A549 (cell line): ENCODE measurements at regions not wholly inside any gene's neighbourhood (a gene's known extent, or its start where the extent isn't known, plus 50 kb on each side); places are given as distances from the start of the nearest gene placed in this dataset.

Experiments used
- ATAC-seq, 2 experiments: fragments of 200-7000 bp in 1 of 2; fragments of >200 bp in 1 of 2; cut with Nextera tagmentation in 1 of 2; cut with Tn5 transposase in 1 of 2; 3 replicates each; pipeline versions ENCODE4 v1.8.0 to v1.9.1; 2018 to 2020; ENCODE audit warnings: mild to moderate bottlenecking in 1 of 2, moderate library complexity in 1 of 2
- CTCF ChIA-PET: fragments of 300-600 bp; sonication (Branson Sonifier 250); formaldehyde crosslinking; extraction: SDS; loops from one replicate; lab custom pipeline; 2021; ENCODE audit warnings: antibody characterized with exemption, inconsistent platforms; lab: Yijun Ruan, JAX
- POLR2A ChIA-PET: fragments of 350-600 bp; formaldehyde crosslinking; extraction: SDS; loops from one replicate; lab custom pipeline; 2021; ENCODE audit warnings: antibody characterized with exemption, inconsistent platforms; lab: Yijun Ruan, JAX
- DNase-seq, 2 experiments: peaks; one replicate each; pipeline versions ENCODE4 v3.0.0 to v3.0.0-alpha.2; 2011 to 2016; ENCODE audit warnings: low read depth in 1 of 2, low spot score in 1 of 2
- FAIRE-seq: peaks from 2 replicates; lab custom pipeline; 2011; peaks lifted over from hg19 to GRCh38; lab: Jason Lieb, UNC
- H3K27ac ChIP-seq, 2 experiments: fragments of >200 bp; sonication (Bioruptor Twin); formaldehyde crosslinking; 3 replicates each; pipeline ENCODE4 v1.5.1; 2016 to 2017
- H3K4me1 ChIP-seq: fragments of >200 bp; sonication (Bioruptor Twin); formaldehyde crosslinking; 3 replicates; pipeline ENCODE4 v1.6.1; 2016
- H3K4me2 ChIP-seq: fragments of >200 bp; sonication (Bioruptor Twin); formaldehyde crosslinking; 3 replicates; pipeline ENCODE4 v1.6.1; 2016
- H3K4me3 ChIP-seq: fragments of >200 bp; sonication (Bioruptor Twin); formaldehyde crosslinking; 3 replicates; pipeline ENCODE4 v1.5.1; 2016
- H3K9me3 ChIP-seq: fragments of >200 bp; sonication (Bioruptor Twin); formaldehyde crosslinking; 3 replicates; pipeline ENCODE4 v1.6.1; 2016
- BCL3 ChIP-seq: fragments of >200 bp; sonication (Bioruptor Twin); formaldehyde crosslinking; IDR thresholded peaks from 3 replicates; pipeline ENCODE4 v1.6.1; 2016
- CHD2 ChIP-seq: fragments of 150-350 bp; IDR thresholded peaks from 2 replicates; pipeline ENCODE4 v1.6.1; 2014; ENCODE audit warnings: low read length; ENCODE audit not compliant: partially characterized antibody
- EHMT2 ChIP-seq: fragments of 200-600 bp; sonication (generic); IDR thresholded peaks from 2 replicates; pipeline ENCODE4 v1.6.1; 2016; ENCODE audit warnings: antibody characterized with exemption, low read depth, mild to moderate bottlenecking, moderate library complexity
- EP300 ChIP-seq, 2 experiments: fragments of >200 bp; sonication (Bioruptor Twin); formaldehyde crosslinking; IDR thresholded peaks; 2 replicates in 1 of 2; 3 replicates in 1 of 2; pipeline ENCODE4 v1.6.1; 2016 to 2017
- FOSB ChIP-seq: fragments of 250-450 bp; sonication (Bioruptor Pico); IDR thresholded peaks from 2 replicates; pipeline ENCODE4 v1.5.0; 2020; ENCODE audit warnings: mild to moderate bottlenecking, moderate library complexity
- FOSL2 ChIP-seq, 2 experiments: fragments of 450-650 bp in 1 of 2; fragments of >200 bp in 1 of 2; sonication (Bioruptor Twin) in 1 of 2; formaldehyde crosslinking; IDR thresholded peaks; 2 replicates each; pipeline versions ENCODE4 v1.5.0 to v1.6.1; 2016 to 2020; ENCODE audit warnings: mild to moderate bottlenecking in 1 of 2, moderate library complexity in 1 of 2
- GATA3 ChIP-seq: IDR thresholded peaks from 2 replicates; pipeline ENCODE4 v1.6.1; 2012; ENCODE audit warnings: borderline replicate concordance
- HDAC2 ChIP-seq: fragments of 200-600 bp; sonication (generic); IDR thresholded peaks from 2 replicates; pipeline ENCODE4 v1.6.1; 2016
- HES2 ChIP-seq: fragments of >200 bp; sonication (Bioruptor Twin); formaldehyde crosslinking; IDR thresholded peaks from 2 replicates; pipeline ENCODE4 v1.6.1; 2016
- HEYL ChIP-seq: fragments of 250-450 bp; sonication (Bioruptor Pico); IDR thresholded peaks from 2 replicates; pipeline ENCODE4 v1.8.0; 2021; ENCODE audit warnings: mild to moderate bottlenecking, moderate library complexity
- HOXB13 ChIP-seq: fragments of 250-450 bp; sonication (Bioruptor Pico); IDR thresholded peaks from 2 replicates; pipeline ENCODE4 v1.5.0; 2020; ENCODE audit warnings: low read depth, mild to moderate bottlenecking, moderate library complexity
- HOXB5 ChIP-seq: fragments of 250-450 bp; sonication (Bioruptor Pico); IDR thresholded peaks from 2 replicates; pipeline ENCODE4 v1.5.0; 2020; ENCODE audit warnings: mild to moderate bottlenecking, moderate library complexity
- MAZ ChIP-seq: fragments of 150-350 bp; IDR thresholded peaks from 2 replicates; pipeline ENCODE4 v1.6.1; 2014; ENCODE audit warnings: antibody characterized with exemption, low read depth, low read length, borderline replicate concordance
- MYC ChIP-seq: IDR thresholded peaks from 2 replicates; pipeline ENCODE4 v1.6.1; 2012; ENCODE audit warnings: mild to moderate bottlenecking, inconsistent platforms, low read length, improper control_type of control experiment, borderline replicate concordance
- NPAS2 ChIP-seq: fragments of 250-450 bp; sonication (Bioruptor Pico); IDR thresholded peaks from 2 replicates; pipeline ENCODE4 v1.8.0; 2022; ENCODE audit warnings: mild to moderate bottlenecking, moderate library complexity, borderline replicate concordance
- PBX3 ChIP-seq: IDR thresholded peaks from 2 replicates; pipeline ENCODE4 v1.6.1; 2012
- POLR2AphosphoS2 ChIP-seq: conservative IDR thresholded peaks from 2 replicates; pipeline ENCODE4 v1.6.1; 2012; ENCODE audit warnings: low read length, improper control_type of control experiment, inconsistent platforms
- RNF2 ChIP-seq: fragments of 200-600 bp; sonication (generic); IDR thresholded peaks from 2 replicates; pipeline ENCODE4 v1.6.1; 2016; ENCODE audit warnings: low read depth, mild to moderate bottlenecking, antibody characterized with exemption, moderate library complexity, borderline replicate concordance
- SREBF2 ChIP-seq: fragments of 450-650 bp; IDR thresholded peaks from 2 replicates; pipeline ENCODE4 v1.6.1; 2014; ENCODE audit warnings: mild to moderate bottlenecking, moderate library complexity
- TFCP2L1 ChIP-seq: fragments of 250-450 bp; sonication (Bioruptor Pico); IDR thresholded peaks from 2 replicates; pipeline ENCODE4 v1.5.0; 2021; ENCODE audit warnings: mild to moderate bottlenecking
- ZC3H11A ChIP-seq: fragments of 450-650 bp; IDR thresholded peaks from 2 replicates; pipeline ENCODE4 v1.6.1; 2014; ENCODE audit warnings: antibody characterized with exemption, mild to moderate bottlenecking
- ZFP36 ChIP-seq: fragments of 450-650 bp; IDR thresholded peaks from 2 replicates; pipeline ENCODE4 v1.6.1; 2014; ENCODE audit warnings: borderline replicate concordance; ENCODE audit not compliant: partially characterized antibody
- ZSCAN20 ChIP-seq: fragments of 250-450 bp; sonication (Bioruptor Pico); IDR thresholded peaks from 2 replicates; pipeline ENCODE4 v1.8.0; 2022; ENCODE audit warnings: mild to moderate bottlenecking, moderate library complexity
- WGBS: methylation state at CpG from one replicate; pipeline ENCODE4 v1.1.6; 2017; ENCODE audit errors: missing lambda C conversion rate; 5-methylcytosine and 5-hydroxymethylcytosine counted together

- TF ChIP-seq MAZ: no peak
- TF ChIP-seq SREBF2: no peak
Observed at GRCh38 chr2:18708203-18708715, 118.9 kb upstream of the NT5C1B start (continued).

GRCh38 chr2:18706001-18706400 is 116.6 kb upstream of the NT5C1B start:
- H3K4me1 ChIP-seq: no peaks in the 10 kb centered on the region
- ATAC-seq (no peak), DNase-seq (no peak), FAIRE-seq (no peak)
- H3K4me2 ChIP-seq: no peak overlapping the region
- 17% methylated on average over 2 of the region's 2 CpGs for WGBS
- H3K4me3 ChIP-seq: no peak overlapping the region
- TF ChIP-seq FOSB (CRISPR knock-in tag) (no peak), NPAS2 (CRISPR knock-in tag) (no peak), MYC (no peak), ZFP36 (no peak)
- no peaks in the 10 kb centered on the region for H3K9me3 ChIP-seq
- ChIA-PET POLR2A (no interaction called here), CTCF (no interaction called here)
- no peak overlapping the region for H3K27ac ChIP-seq

- Histone ChIP-seq H3K4me3 (no peak overlapping the region), H3K9me3 (no peaks in the 10 kb centered on the region), H3K27ac (no peak overlapping the region), H3K4me1 (no peaks in the 10 kb centered on the region), H3K4me2 (no peak overlapping the region)
- ATAC-seq (no peak), DNase-seq (no peak), FAIRE-seq (no peak)
- ChIA-PET POLR2A (no interaction called here), CTCF (no interaction called here)
- TF ChIP-seq CHD2 (no peak), HES2 (no peak), BCL3 (no peak), ZSCAN20 (CRISPR knock-in tag) (no peak), ZFP36 (no peak), GATA3 (no peak), EHMT2 (no peak), POLR2AphosphoS2 (no peak), RNF2 (no peak), MYC (no peak), HOXB13 (CRISPR knock-in tag) (no peak), HEYL (CRISPR knock-in tag) (no peak), FOSL2 (IDR thresholded peaks at IDR 0.05) (no peak), FOSL2 (CRISPR knock-in tag; IDR thresholded peaks at IDR 0.05) (no peak), HDAC2 (no peak)
- WGBS: 31% methylated on average over 2 of the region's 2 CpGs
Observed at GRCh38 chr2:18704276-18704675, 114.9 kb upstream of the NT5C1B start.

- FAIRE-seq: no peak
- Histone ChIP-seq H3K27ac (no peak overlapping the region), H3K9me3 (peaks cover 2% of the 10 kb centered on the region; the same call in 1 of the 3 replicates), H3K4me2 (no peak overlapping the region), H3K4me1 (no peaks in the 10 kb centered on the region), H3K4me3 (no peak overlapping the region)
- POLR2A ChIA-PET: no interaction called here
- CTCF ChIA-PET: interaction anchor here (1.6 kb wide), 1 partner anchor 14 kb away, joined by 4 read pairs; no protein-coding TSS in a partner anchor
- TF ChIP-seq ZC3H11A (no peak), TFCP2L1 (CRISPR knock-in tag) (no peak), RNF2 (no peak), ZFP36 (no peak), CHD2 (no peak), PBX3 (no peak), HOXB5 (CRISPR knock-in tag) (no peak), GATA3 (no peak), EP300 (IDR thresholded peaks at IDR 0.05) (no peak), EHMT2 (no peak)
- no peak for DNase-seq
- WGBS: 37% methylated on average over 2 of the region's 2 CpGs
- ATAC-seq: no peak
Observed at GRCh38 chr2:18703555-18703954, 114.2 kb upstream of the NT5C1B start.
